K562 (cell line): ENCODE measurements at regions not wholly inside any gene's neighbourhood (a gene's known extent, or its start where the extent isn't known, plus 50 kb on each side); places are given as distances from the start of the nearest gene placed in this dataset.

Experiments used
- ATAC-seq: fragments of 200-7000 bp; cut with Tn5 transposase; 3 replicates; pipeline ENCODE4 v1.9.1; 2020; ENCODE audit warnings: moderate library complexity
- BruUV-seq: library from RNA; stranded (reverse); fragments of 400-500 nt; replicated peaks from 2 replicates; lab custom pipeline; 2021; lab: Mats Ljungman, UMichigan
- CTCF ChIA-PET: fragments of 300-600 bp; formaldehyde crosslinking; extraction: SDS; loops from one replicate; lab custom pipeline; 2021; ENCODE audit warnings: low intra/inter-chr PET ratio; lab: Yijun Ruan, JAX
- POLR2A ChIA-PET: fragments of 300-600, 350-650 bp; sonication (Branson Sonifier 250); formaldehyde crosslinking; extraction: SDS; loops from one replicate; lab custom pipeline; 2021; ENCODE audit warnings: antibody characterized with exemption, inconsistent platforms; lab: Yijun Ruan, JAX
- DNase-seq, 4 experiments: peaks; one replicate each; pipeline versions ENCODE4 v3.0.0 to v3.0.0-alpha.2; 2011 to 2018; ENCODE audit warnings: low spot score in 3 of 4, mixed read lengths in 3 of 4; ENCODE audit errors: extremely low read depth in 1 of 4
- FAIRE-seq: peaks from 2 replicates; lab custom pipeline; 2011; peaks lifted over from hg19 to GRCh38; lab: Jason Lieb, UNC
- H2AFZ ChIP-seq: 2 replicates; pipeline ENCODE4 v1.6.0; 2011; ENCODE audit warnings: low read depth, low read length, control low read depth, inconsistent platforms
- H3K27ac ChIP-seq: fragments of 200-600 bp; 3 replicates; pipeline ENCODE4 v1.8.0; 2011; ENCODE audit warnings: low read depth, mild to moderate bottlenecking, control low read depth, inconsistent platforms, low read length, moderate library complexity, mixed read lengths; ENCODE audit errors: extremely low read depth
- H3K27me3 ChIP-seq, 2 experiments: fragments of 300-600 bp in 1 of 2; 2 replicates in 1 of 2; 3 replicates in 1 of 2; pipeline versions ENCODE4 v1.6.0 to v1.8.0; 2011; ENCODE audit warnings: inconsistent platforms in 2 of 2, low read length in 2 of 2, mild to moderate bottlenecking in 1 of 2, mixed read lengths in 1 of 2, moderate library complexity in 1 of 2; ENCODE audit not compliant: control insufficient read depth in 2 of 2, insufficient read depth in 2 of 2
- H3K36me3 ChIP-seq: fragments of 300-600 bp; 3 replicates; pipeline ENCODE4 v1.8.0; 2011; ENCODE audit warnings: mild to moderate bottlenecking, low read length, inconsistent platforms; ENCODE audit not compliant: control insufficient read depth, insufficient read depth
- H3K4me1 ChIP-seq, 2 experiments: fragments of 200-600 bp in 1 of 2; replicated peaks in 1 of 2; 2 replicates in 1 of 2; 3 replicates in 1 of 2; pipeline versions ENCODE4 v1.5.1 to v1.8.0; 2011; ENCODE audit warnings: inconsistent platforms in 2 of 2, low read length in 2 of 2, mild to moderate bottlenecking in 1 of 2, mixed read lengths in 1 of 2, moderate library complexity in 1 of 2; ENCODE audit not compliant: control insufficient read depth in 2 of 2, insufficient read depth in 2 of 2
- H3K4me2 ChIP-seq: 2 replicates; pipeline ENCODE4 v1.6.1; 2011; ENCODE audit warnings: low read length, control low read depth, inconsistent platforms, mixed read lengths; ENCODE audit not compliant: insufficient read depth
- H3K4me3 ChIP-seq: fragments of 200-600 bp; sonication (generic), shearing (Covaris generic); 2 replicates; pipeline ENCODE4 v1.5.1; 2016; ENCODE audit warnings: control low read depth, inconsistent platforms
- H3K79me2 ChIP-seq: fragments of 200-600 bp; 3 replicates; pipeline ENCODE4 v1.8.0; 2011; ENCODE audit warnings: low read length, inconsistent platforms; ENCODE audit not compliant: control insufficient read depth, insufficient read depth
- H3K9ac ChIP-seq, 2 experiments: 2 replicates each; pipeline versions ENCODE4 v1.6.0 to v1.6.1; 2011; ENCODE audit warnings: low read depth in 2 of 2, low read length in 2 of 2, control low read depth in 1 of 2, inconsistent platforms in 1 of 2, mild to moderate bottlenecking in 1 of 2, mixed read lengths in 1 of 2; ENCODE audit not compliant: insufficient read depth in 1 of 2
- H3K9me1 ChIP-seq: one replicate; pipeline ENCODE4 v1.6.0; 2011; ENCODE audit warnings: inconsistent platforms, mild to moderate bottlenecking, low read length, moderate library complexity; ENCODE audit not compliant: control insufficient read depth, insufficient read depth
- H3K9me3 ChIP-seq: replicated peaks from 2 replicates; pipeline ENCODE4 v1.5.1; 2011; ENCODE audit warnings: low read depth, low read length, inconsistent platforms; ENCODE audit not compliant: control insufficient read depth, insufficient read depth
- H4K20me1 ChIP-seq: replicated peaks from 2 replicates; pipeline ENCODE4 v1.6.1; 2011; ENCODE audit warnings: low read length, inconsistent platforms, mixed read lengths; ENCODE audit not compliant: control insufficient read depth, insufficient read depth
- BACH1 ChIP-seq: fragments of 200-800 bp; sonication (Bioruptor generic); IDR thresholded peaks from 2 replicates; pipeline ENCODE4 v1.6.1; 2016; ENCODE audit warnings: missing genetic modification characterization, missing compliant biosample characterization
- ETS2 ChIP-seq: IDR thresholded peaks from 2 replicates; pipeline ENCODE4 v1.6.1; 2016; ENCODE audit warnings: borderline replicate concordance, missing genetic modification characterization, mild to moderate bottlenecking, moderate library complexity, missing compliant biosample characterization; ENCODE audit not compliant: poor library complexity, severe bottlenecking
- OTX1 ChIP-seq: fragments of 450-650 bp; formaldehyde crosslinking; IDR thresholded peaks from 2 replicates; pipeline ENCODE4 v1.4.0; 2022; ENCODE audit warnings: mild to moderate bottlenecking
- SMARCC2 ChIP-seq: fragments of 450-650 bp; IDR thresholded peaks from 2 replicates; pipeline ENCODE4 v1.6.1; 2017; ENCODE audit warnings: antibody characterized with exemption, moderate library complexity, mild to moderate bottlenecking, low read depth
- SNIP1 ChIP-seq: fragments of 450-650 bp; IDR thresholded peaks from 2 replicates; pipeline ENCODE4 v1.7.1; 2017; ENCODE audit warnings: low read depth, mild to moderate bottlenecking
- TCF3 ChIP-seq: sonication (generic); formaldehyde crosslinking; IDR thresholded peaks from 2 replicates; pipeline ENCODE4 v1.4.0; 2020; ENCODE audit warnings: mild to moderate bottlenecking, missing genetic modification reagents
- TOE1 ChIP-seq, 2 experiments: fragments of 450-650 bp in 1 of 2; sonication (generic) in 1 of 2; formaldehyde crosslinking in 1 of 2; IDR thresholded peaks; 2 replicates each; pipeline versions ENCODE4 v1.7.1 to v1.8.0; 2016 to 2022; ENCODE audit warnings: borderline replicate concordance in 2 of 2, mild to moderate bottlenecking in 2 of 2, antibody characterized with exemption in 1 of 2, inconsistent platforms in 1 of 2, low read depth in 1 of 2, missing genetic modification reagents in 1 of 2, moderate library complexity in 1 of 2
- ZNF584 ChIP-seq: fragments of 200-800 bp; sonication (Bioruptor generic); IDR thresholded peaks from 2 replicates; pipeline ENCODE4 v1.6.1; 2016; ENCODE audit warnings: low read depth, mild to moderate bottlenecking, missing genetic modification characterization, missing compliant biosample characterization
- WGBS: fragments of 100-300 bp; shearing (Covaris generic); methylation state at CpG from one replicate; pipeline ENCODE4 v1.1.6; 2016; ENCODE audit warnings: low coverage, mixed read lengths; ENCODE audit not compliant: insufficient coverage; ENCODE audit errors: missing lambda C conversion rate; 5-methylcytosine and 5-hydroxymethylcytosine counted together
- in situ Hi-C: fragments of 300-500 bp; cut with MboI; formaldehyde crosslinking; loops from 4 replicates; pipeline ENCODE4 v1.15.0; 2018; ENCODE audit warnings: inconsistent platforms, mixed read lengths
- intact Hi-C: fragments of 100-400 bp; cut with micrococcal nuclease; formaldehyde crosslinking; loops from 2 replicates; pipeline ENCODE4 v1.14.2; 2022
- TF ChIP-seq, protein P1 (sequence below): sonication (generic); formaldehyde crosslinking; IDR thresholded peaks from 2 replicates; pipeline ENCODE4 v1.8.1; 2022; ENCODE audit warnings: missing genetic modification reagents
- TF ChIP-seq, protein P2 (sequence below): fragments of 450-650 bp; formaldehyde crosslinking; IDR thresholded peaks from 2 replicates; pipeline ENCODE4 v1.4.0; 2020; ENCODE audit warnings: mild to moderate bottlenecking, moderate library complexity

DNA sequence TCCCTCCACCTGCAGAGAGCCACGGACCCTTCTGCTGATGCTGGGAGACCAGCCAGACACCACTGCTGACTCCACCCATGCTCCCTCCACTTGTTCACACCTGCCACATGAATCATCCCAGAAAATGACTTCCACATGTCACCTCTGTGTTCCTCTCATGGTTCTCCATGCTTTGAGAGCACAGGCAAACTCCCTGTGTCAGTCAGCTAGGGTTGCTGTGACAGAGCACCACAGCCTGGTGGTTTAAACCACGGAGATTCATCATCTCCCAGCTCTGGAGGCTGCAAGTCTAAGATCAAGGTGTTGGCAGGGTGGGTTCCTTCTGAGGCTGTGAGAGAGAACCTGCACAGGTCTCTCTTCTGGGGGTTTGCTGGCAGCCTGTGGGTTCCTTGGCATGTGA, 381.4 kb downstream of the GADD45G start (continued):
- no peak for TF ChIP-seq ZNF584 (CRISPR knock-in tag)
- TF ChIP-seq ETS2: no peak
- no peak for TF ChIP-seq BACH1 (tag)

DNA sequence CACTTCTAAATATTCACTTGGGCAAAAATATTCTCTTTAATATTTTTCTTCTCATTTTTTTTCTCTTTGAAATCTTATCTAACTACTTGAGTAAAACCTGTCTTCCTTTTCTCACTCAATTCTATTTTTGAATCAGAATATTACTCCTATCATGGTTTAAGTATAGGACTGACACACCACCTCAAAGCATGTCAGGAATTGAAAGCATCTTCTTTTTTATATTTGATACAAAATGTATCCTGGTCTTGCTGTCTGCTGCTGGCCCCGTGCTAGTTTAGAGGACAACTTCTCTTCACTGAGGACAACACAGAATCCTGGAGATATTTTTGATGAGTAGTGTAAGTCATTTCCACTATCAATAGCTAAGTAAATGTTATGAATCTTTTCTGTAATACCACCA, 383.6 kb downstream of the GADD45G start:
- H2AFZ ChIP-seq: no peak overlapping the region
- ChIA-PET CTCF (no interaction called here), POLR2A (no interaction called here)
- 0% methylated on average over 1 of the region's 1 CpG for WGBS
- no TSS peak for BruUV-seq
- DNase-seq (no peak), FAIRE-seq (no peak), ATAC-seq (no peak)
- in situ Hi-C loops (no loop called here), intact Hi-C loops (no loop called here)
- no peaks in the 10 kb centered on the region for H3K9me1 ChIP-seq
- H4K20me1 ChIP-seq: no peaks in the 10 kb centered on the region; the same call in 1 of the 2 replicates
- no peak overlapping the region for H3K9ac ChIP-seq
- H3K27me3 ChIP-seq: peaks cover 0 to 6% of the 10 kb centered on the region in 2 experiments; a peak in 1 of 5 replicates
- no peak overlapping the region for H3K4me3 ChIP-seq
- H3K79me2 ChIP-seq: no peaks in the 10 kb centered on the region
- H3K36me3 ChIP-seq: no peaks in the 10 kb centered on the region
- no peaks in the 10 kb centered on the region for H3K4me1 ChIP-seq
- no peak for TF ChIP-seq SMARCC2
- TF ChIP-seq TOE1 (IDR thresholded peaks at IDR 0.05; ENCODE audit: borderline replicate concordance): no peak
- TF ChIP-seq TOE1 (CRISPR knock-in tag; IDR thresholded peaks at IDR 0.05; ENCODE audit: borderline replicate concordance, low read depth): no peak
- TF ChIP-seq, protein P1, sequence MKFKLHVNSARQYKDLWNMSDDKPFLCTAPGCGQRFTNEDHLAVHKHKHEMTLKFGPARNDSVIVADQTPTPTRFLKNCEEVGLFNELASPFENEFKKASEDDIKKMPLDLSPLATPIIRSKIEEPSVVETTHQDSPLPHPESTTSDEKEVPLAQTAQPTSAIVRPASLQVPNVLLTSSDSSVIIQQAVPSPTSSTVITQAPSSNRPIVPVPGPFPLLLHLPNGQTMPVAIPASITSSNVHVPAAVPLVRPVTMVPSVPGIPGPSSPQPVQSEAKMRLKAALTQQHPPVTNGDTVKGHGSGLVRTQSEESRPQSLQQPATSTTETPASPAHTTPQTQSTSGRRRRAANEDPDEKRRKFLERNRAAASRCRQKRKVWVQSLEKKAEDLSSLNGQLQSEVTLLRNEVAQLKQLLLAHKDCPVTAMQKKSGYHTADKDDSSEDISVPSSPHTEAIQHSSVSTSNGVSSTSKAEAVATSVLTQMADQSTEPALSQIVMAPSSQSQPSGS: no peak
- no peak for TF ChIP-seq TCF3 (CRISPR knock-in tag)
- TF ChIP-seq OTX1: no peak
- TF ChIP-seq SNIP1: no peak
- TF ChIP-seq, protein P2, sequence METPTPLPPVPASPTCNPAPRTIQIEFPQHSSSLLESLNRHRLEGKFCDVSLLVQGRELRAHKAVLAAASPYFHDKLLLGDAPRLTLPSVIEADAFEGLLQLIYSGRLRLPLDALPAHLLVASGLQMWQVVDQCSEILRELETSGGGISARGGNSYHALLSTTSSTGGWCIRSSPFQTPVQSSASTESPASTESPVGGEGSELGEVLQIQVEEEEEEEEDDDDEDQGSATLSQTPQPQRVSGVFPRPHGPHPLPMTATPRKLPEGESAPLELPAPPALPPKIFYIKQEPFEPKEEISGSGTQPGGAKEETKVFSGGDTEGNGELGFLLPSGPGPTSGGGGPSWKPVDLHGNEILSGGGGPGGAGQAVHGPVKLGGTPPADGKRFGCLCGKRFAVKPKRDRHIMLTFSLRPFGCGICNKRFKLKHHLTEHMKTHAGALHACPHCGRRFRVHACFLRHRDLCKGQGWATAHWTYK (CRISPR knock-in tag): no peak
- H3K4me2 ChIP-seq: no peak overlapping the region
- H3K9me3 ChIP-seq: no peaks in the 10 kb centered on the region
- no peak overlapping the region for H3K27ac ChIP-seq
